ENCODE measurements at regions not wholly inside any gene's neighbourhood (a gene's known extent, or its start where the extent isn't known, plus 50 kb on each side); places are given as distances from the start of the nearest gene placed in this dataset.

DNA sequence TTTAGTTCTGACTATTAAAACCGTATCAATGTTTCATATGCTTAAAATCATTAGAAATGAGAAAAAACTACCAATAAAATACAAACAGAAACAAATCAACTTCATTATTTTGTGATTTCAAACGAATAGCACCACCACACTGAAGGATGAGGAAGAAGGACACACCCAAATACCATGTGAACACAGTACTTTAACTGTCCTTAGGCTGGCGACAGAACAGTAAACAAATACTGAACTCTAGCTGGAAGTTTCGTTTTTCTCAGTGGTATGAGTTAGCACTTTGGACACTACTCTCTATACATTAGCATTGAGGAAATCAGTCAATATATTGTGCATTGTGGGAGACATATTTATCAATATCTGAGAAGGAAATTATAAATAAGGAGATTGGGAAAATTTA is 202.4 kb upstream of the AGAP1 start:
- H3K36me3 ChIP-seq (ENCODE audit: insufficient read depth, low read length): no peaks in the 10 kb centered on the region
- no peaks in the 10 kb centered on the region for H3K4me1 ChIP-seq (ENCODE audit: insufficient read depth, low read length, severe bottlenecking)
- TF ChIP-seq CTCF (IDR thresholded peaks at IDR 0.05; ENCODE audit: low read length) (no peak), EZH2 (IDR thresholded peaks at IDR 0.05; ENCODE audit: borderline replicate concordance, low read length) (no peak)
- no peaks in the 10 kb centered on the region for H3F3A ChIP-seq (ENCODE audit: insufficient read depth, low read length)
- no peaks in the 10 kb centered on the region for H3K9me3 ChIP-seq (ENCODE audit: low read length)
- H3K27ac ChIP-seq (ENCODE audit: low read depth, low read length, poor library complexity, severe bottlenecking): no peak overlapping the region
- H3K9ac ChIP-seq (ENCODE audit: low read length): no peak overlapping the region
- no peaks in the 10 kb centered on the region for H3K79me2 ChIP-seq (ENCODE audit: insufficient read depth, low read length)
- H3K4me3 ChIP-seq (ENCODE audit: low read depth, low read length, poor library complexity, severe bottlenecking): no peak overlapping the region
- no peak overlapping the region for H2AFZ ChIP-seq (ENCODE audit: low read length)
- no peaks in the 10 kb centered on the region for H3K9me2 ChIP-seq (ENCODE audit: low read depth, low read length)
- no peaks in the 10 kb centered on the region for H4K20me1 ChIP-seq (ENCODE audit: insufficient read depth, low read length)
- H3K27me3 ChIP-seq (ENCODE audit: insufficient read depth, low read length): no peaks in the 10 kb centered on the region
- no peak overlapping the region for H3K4me2 ChIP-seq (ENCODE audit: low read length)

DNA sequence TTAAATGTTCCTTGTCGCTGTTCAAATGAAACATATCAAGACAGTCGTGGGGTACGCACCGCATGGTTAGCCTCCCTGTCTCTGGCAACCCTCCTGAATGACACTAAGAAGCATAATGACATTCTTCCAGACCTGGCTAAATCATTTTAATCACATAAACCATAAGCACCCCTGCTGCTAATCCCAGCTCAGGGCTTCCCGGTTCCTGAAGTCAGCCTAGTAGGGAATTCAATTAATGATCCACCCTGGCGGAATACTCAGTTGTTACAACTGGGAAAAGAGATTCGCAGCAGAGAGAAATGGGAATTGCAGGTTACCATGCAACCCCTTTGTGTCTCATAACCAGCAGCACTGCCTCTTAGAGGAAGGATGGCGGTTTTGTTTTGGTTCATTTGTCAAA is 200.8 kb upstream of the AGAP1 start:
- Histone ChIP-seq H3K4me1 (ENCODE audit: insufficient read depth, low read length, severe bottlenecking) (no peaks in the 10 kb centered on the region), H3K4me2 (ENCODE audit: low read length) (no peak overlapping the region), H3K9me3 (ENCODE audit: low read length) (no peaks in the 10 kb centered on the region), H3F3A (ENCODE audit: insufficient read depth, low read length) (no peaks in the 10 kb centered on the region), H4K20me1 (ENCODE audit: insufficient read depth, low read length) (no peaks in the 10 kb centered on the region), H2AFZ (ENCODE audit: low read length) (no peak overlapping the region), H3K27me3 (ENCODE audit: insufficient read depth, low read length) (no peaks in the 10 kb centered on the region), H3K4me3 (ENCODE audit: low read depth, low read length, poor library complexity, severe bottlenecking) (no peak overlapping the region), H3K36me3 (ENCODE audit: insufficient read depth, low read length) (no peaks in the 10 kb centered on the region), H3K9me2 (ENCODE audit: low read depth, low read length) (no peaks in the 10 kb centered on the region), H3K79me2 (ENCODE audit: insufficient read depth, low read length) (no peaks in the 10 kb centered on the region), H3K27ac (ENCODE audit: low read depth, low read length, poor library complexity, severe bottlenecking) (no peak overlapping the region), H3K9ac (ENCODE audit: low read length) (no peak overlapping the region)
- TF ChIP-seq CTCF (IDR thresholded peaks at IDR 0.05; ENCODE audit: low read length) (no peak), EZH2 (IDR thresholded peaks at IDR 0.05; ENCODE audit: borderline replicate concordance, low read length) (no peak)

DNA sequence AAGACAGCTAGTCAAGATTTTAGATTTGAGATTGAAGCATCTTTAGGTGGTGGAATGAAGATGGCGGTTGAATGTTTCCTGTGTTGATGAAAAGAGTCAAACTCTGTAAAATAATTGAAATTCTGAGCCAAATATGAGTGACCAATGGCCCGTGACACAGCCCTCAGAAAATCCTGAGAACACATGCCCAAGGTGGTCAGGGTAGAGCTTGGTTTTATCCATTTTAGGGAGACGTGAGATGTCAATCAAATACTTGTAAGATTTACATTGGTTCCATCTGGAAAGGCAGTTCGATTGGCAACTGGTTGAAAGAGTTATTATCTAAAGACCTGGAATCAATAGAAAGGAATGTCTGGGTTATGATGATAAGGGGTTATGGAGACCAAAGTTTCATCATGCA is 198.0 kb upstream of the AGAP1 start:
- H3K4me3 ChIP-seq (ENCODE audit: low read depth, low read length, poor library complexity, severe bottlenecking): no peak overlapping the region
- H3K27me3 ChIP-seq (ENCODE audit: insufficient read depth, low read length): no peaks in the 10 kb centered on the region
- H4K20me1 ChIP-seq (ENCODE audit: insufficient read depth, low read length): no peaks in the 10 kb centered on the region
- no peak overlapping the region for H3K4me2 ChIP-seq (ENCODE audit: low read length)
- H3K9ac ChIP-seq (ENCODE audit: low read length): no peak overlapping the region
- H3F3A ChIP-seq (ENCODE audit: insufficient read depth, low read length): no peaks in the 10 kb centered on the region
- H3K36me3 ChIP-seq (ENCODE audit: insufficient read depth, low read length): no peaks in the 10 kb centered on the region
- TF ChIP-seq CTCF (IDR thresholded peaks at IDR 0.05; ENCODE audit: low read length): no peak
- no peak for TF ChIP-seq EZH2 (IDR thresholded peaks at IDR 0.05; ENCODE audit: borderline replicate concordance, low read length)
- no peaks in the 10 kb centered on the region for H3K4me1 ChIP-seq (ENCODE audit: insufficient read depth, low read length, severe bottlenecking)
- H3K9me2 ChIP-seq (ENCODE audit: low read depth, low read length): no peaks in the 10 kb centered on the region
- no peaks in the 10 kb centered on the region for H3K9me3 ChIP-seq (ENCODE audit: low read length)
- no peaks in the 10 kb centered on the region for H3K79me2 ChIP-seq (ENCODE audit: insufficient read depth, low read length)
- no peak overlapping the region for H2AFZ ChIP-seq (ENCODE audit: low read length)
- H3K27ac ChIP-seq (ENCODE audit: low read depth, low read length, poor library complexity, severe bottlenecking): no peak overlapping the region
